T-cell (primary cell): ENCODE measurements at regions not wholly inside any gene's neighbourhood (a gene's known extent, or its start where the extent isn't known, plus 50 kb on each side); places are given as distances from the start of the nearest gene placed in this dataset.
"Not testable (repeated sequence)": the region's sequence is repeated elsewhere in the genome, so short reads cannot be mapped to it uniquely, and the experiment has no call there.

Experiments
- ATAC-seq, 4 experiments: fragments of 200-7000 bp in 3 of 4; fragments of 150-1000 bp in 1 of 4; cut with Tn5 transposase; replicated peaks in 1 of 4; 1 replicate in 3 of 4; 2 replicates in 1 of 4; pipeline ENCODE4 v1.10.0; 2021; ENCODE audit warnings: moderate library complexity in 3 of 4, mild to moderate bottlenecking in 2 of 4, moderate number of reproducible peaks in 1 of 4
- CTCF ChIA-PET, 2 donors: fragments of 300-600 bp; sonication (Branson Sonifier 250); formaldehyde crosslinking; loops; one replicate each; lab custom pipeline; 2022; ENCODE audit warnings: antibody characterized with exemption in 2 of 2; lab: Charles Lee
- POLR2A ChIA-PET, 2 donors: fragments of 300-600 bp; sonication (Branson Sonifier 250); formaldehyde crosslinking; loops; one replicate each; lab custom pipeline; 2022; ENCODE audit warnings: antibody characterized with exemption in 2 of 2; lab: Charles Lee
- DNase-seq, 35 experiments: peaks; one replicate each; pipeline versions ENCODE4 v3.0.0 to v3.0.0-alpha.2; 2013 to 2023
- H3K27ac ChIP-seq: one replicate; pipeline ENCODE4 v1.5.1; 2013; ENCODE audit warnings: low read length
- H3K27me3 ChIP-seq, 2 experiments: replicated peaks in 1 of 2; 1 replicate in 1 of 2; 2 replicates in 1 of 2; pipeline versions ENCODE4 v1.6.1 to v1.7.0; 2013; ENCODE audit warnings: low read length in 1 of 2, mixed read lengths in 1 of 2; ENCODE audit not compliant: control insufficient read depth in 2 of 2, insufficient read depth in 2 of 2; ENCODE audit errors: extremely low read depth in 1 of 2
- H3K36me3 ChIP-seq, 2 donors: 1 replicate in 1 of 2; 2 replicates in 1 of 2; pipeline versions ENCODE4 v1.6.1 to v1.7.0; 2013; ENCODE audit warnings: low read length in 1 of 2; ENCODE audit not compliant: control insufficient read depth in 2 of 2, insufficient read depth in 1 of 2; ENCODE audit errors: extremely low read depth in 1 of 2
- H3K4me1 ChIP-seq, 2 experiments: 1 replicate in 1 of 2; 2 replicates in 1 of 2; pipeline versions ENCODE4 v1.6.1 to v1.7.0; 2013; ENCODE audit warnings: low read length in 2 of 2, mixed read lengths in 1 of 2; ENCODE audit not compliant: insufficient read depth in 2 of 2, control insufficient read depth in 1 of 2; ENCODE audit errors: extremely low read depth in 1 of 2
- H3K4me3 ChIP-seq, 2 donors: 1 replicate in 1 of 2; 2 replicates in 1 of 2; pipeline versions ENCODE4 v1.5.1 to v1.7.0; 2013; ENCODE audit warnings: mild to moderate bottlenecking in 2 of 2, low read length in 1 of 2, moderate library complexity in 1 of 2; ENCODE audit not compliant: control insufficient read depth in 1 of 2; ENCODE audit errors: extremely low read depth in 1 of 2
- H3K9me3 ChIP-seq: 2 replicates; pipeline ENCODE4 v1.7.0; 2013
- H3K27ac Mint-ChIP-seq, 2 donors: one replicate each; pipeline ENCODE4 v1.8.0; 2020 to 2021; ENCODE audit warnings: mild to moderate bottlenecking in 2 of 2, mixed read lengths in 2 of 2
- H3K27me3 Mint-ChIP-seq, 2 donors: one replicate each; pipeline ENCODE4 v1.8.0; 2021 to 2022; ENCODE audit warnings: mixed read lengths in 2 of 2
- H3K36me3 Mint-ChIP-seq: one replicate; pipeline ENCODE4 v1.8.0; 2021; ENCODE audit warnings: mixed read lengths
- H3K4me1 Mint-ChIP-seq, 3 donors: one replicate each; pipeline ENCODE4 v1.8.0; 2020 to 2022; ENCODE audit warnings: mixed read lengths in 3 of 3, mild to moderate bottlenecking in 1 of 3
- H3K4me3 Mint-ChIP-seq, 3 donors: one replicate each; pipeline ENCODE4 v1.8.0; 2020 to 2022; ENCODE audit warnings: mild to moderate bottlenecking in 3 of 3, mixed read lengths in 3 of 3, moderate library complexity in 3 of 3
- H3K9me3 Mint-ChIP-seq, 3 donors: one replicate each; pipeline ENCODE4 v1.8.0; 2020 to 2022; ENCODE audit warnings: mixed read lengths in 3 of 3
- WGBS: methylation state at CpG from one replicate; pipeline ENCODE4 v1.1.5; 2013; ENCODE audit warnings: missing lambda C conversion rate; ENCODE audit not compliant: insufficient coverage; 5-methylcytosine and 5-hydroxymethylcytosine counted together

GRCh38 chr5:30498509-30498908, 695.0 kb upstream of the CDH6 start:
- ATAC-seq, H3K27me3 ChIP-seq, CTCF ChIA-PET, H3K4me3 ChIP-seq, H3K9me3 ChIP-seq, H3K36me3 ChIP-seq, H3K4me1 Mint-ChIP-seq, POLR2A ChIA-PET, H3K36me3 Mint-ChIP-seq, H3K4me1 ChIP-seq, DNase-seq, H3K27ac ChIP-seq, H3K4me3 Mint-ChIP-seq, H3K27ac Mint-ChIP-seq, H3K27me3 Mint-ChIP-seq: not testable (repeated sequence)
- no CpG with 5 or more reads among the region's 3 CpGs for WGBS
- peaks cover 9 to 20% (median 15%) of the 10 kb centered on the region in 3 donors for H3K9me3 Mint-ChIP-seq

DNA sequence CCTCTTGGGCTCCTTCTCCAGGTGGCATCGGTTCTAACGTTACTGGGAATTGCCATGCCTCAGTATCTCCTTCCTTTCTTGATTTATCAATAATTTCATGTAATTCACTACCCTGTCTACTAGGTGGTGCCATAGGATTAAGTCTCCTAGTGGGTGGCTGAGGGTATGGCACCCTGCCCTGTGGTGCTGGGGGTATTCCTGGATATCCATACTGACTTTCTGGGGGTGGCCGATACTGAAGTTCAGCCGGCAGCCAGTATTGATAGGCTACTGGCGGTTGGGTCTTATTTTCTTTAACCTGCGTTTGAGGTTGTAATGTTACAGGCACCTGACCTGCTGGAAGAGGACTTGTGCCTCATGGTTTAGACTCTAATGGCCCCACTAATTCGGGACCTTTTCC, 699.4 kb upstream of the CDH6 start:
- POLR2A ChIA-PET, H3K4me1 ChIP-seq, ATAC-seq, H3K27me3 ChIP-seq, H3K4me3 Mint-ChIP-seq, H3K27ac Mint-ChIP-seq, H3K27ac ChIP-seq, H3K4me3 ChIP-seq, H3K9me3 ChIP-seq, H3K27me3 Mint-ChIP-seq, H3K36me3 ChIP-seq, H3K36me3 Mint-ChIP-seq, CTCF ChIA-PET, DNase-seq, H3K4me1 Mint-ChIP-seq: not testable (repeated sequence)
- WGBS, result 100% methylated on average over 3 of the region's 7 CpGs
- H3K9me3 Mint-ChIP-seq, result peaks cover 11 to 18% (median 13%) of the 10 kb centered on the region in 3 donors

DNA sequence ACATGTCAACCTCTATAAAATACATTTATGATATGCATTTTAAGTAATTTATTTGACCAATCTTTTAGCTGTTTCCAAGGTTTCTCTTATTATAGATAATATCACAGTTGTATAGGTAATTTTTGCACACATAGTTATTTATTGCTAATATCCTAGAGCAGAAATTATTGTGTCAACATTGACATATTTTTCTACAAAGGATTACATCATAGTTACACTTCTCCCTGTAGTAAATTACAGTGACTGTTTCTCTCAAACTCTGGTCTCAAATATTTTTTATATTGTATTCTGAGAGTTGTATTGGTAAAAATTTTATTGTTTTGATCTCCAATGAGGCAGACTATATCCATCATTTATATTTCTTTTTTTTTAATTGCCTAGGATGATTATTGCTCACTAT, 714.4 kb upstream of the CDH6 start:
- no peaks in the 10 kb centered on the region for H3K36me3 Mint-ChIP-seq
- H3K4me3 ChIP-seq, result no peak overlapping the region
- no peak overlapping the region for H3K27ac ChIP-seq
- H3K27me3 Mint-ChIP-seq, result no peaks in the 10 kb centered on the region
- H3K4me1 ChIP-seq, result no peaks in the 10 kb centered on the region
- no peaks in the 10 kb centered on the region for H3K27me3 ChIP-seq
- H3K36me3 ChIP-seq, result no peaks in the 10 kb centered on the region
- CTCF ChIA-PET, result no interaction called here
- ATAC-seq, result no peak
- no peak overlapping the region for H3K4me3 Mint-ChIP-seq
- no peak overlapping the region for H3K27ac Mint-ChIP-seq
- DNase-seq, result no peak
- H3K9me3 Mint-ChIP-seq, result peaks cover 18 to 34% (median 27%) of the 10 kb centered on the region in 3 donors
- POLR2A ChIA-PET, result no interaction called here
- H3K9me3 ChIP-seq, result no peaks in the 10 kb centered on the region
- no peaks in the 10 kb centered on the region for H3K4me1 Mint-ChIP-seq

DNA sequence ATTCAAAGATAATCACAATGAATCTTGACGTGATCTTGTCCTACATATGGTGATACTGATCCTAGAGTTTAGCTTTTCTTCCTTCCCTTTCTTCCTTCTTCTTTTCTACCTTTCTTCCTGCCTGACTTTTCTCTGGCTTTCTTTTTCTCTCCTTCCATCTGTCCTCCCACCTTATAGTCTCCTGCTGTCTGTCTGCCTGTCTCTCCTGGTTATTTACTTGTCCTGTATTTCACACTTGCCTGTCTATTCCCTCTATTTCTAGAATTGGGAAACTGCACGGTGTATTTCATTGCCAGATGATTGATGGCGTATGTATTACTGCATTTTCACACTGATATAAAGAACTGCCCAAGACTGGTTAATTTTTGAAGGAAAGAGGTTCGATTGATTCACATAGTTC, 718.1 kb upstream of the CDH6 start:
- Histone ChIP-seq H3K4me1 (no peaks in the 10 kb centered on the region), H3K27ac (no peak overlapping the region), H3K4me3 (no peak overlapping the region), H3K27me3 (no peaks in the 10 kb centered on the region), H3K9me3 (peaks cover 5% of the 10 kb centered on the region), H3K36me3 (no peaks in the 10 kb centered on the region)
- H3K36me3 Mint-ChIP-seq, result no peaks in the 10 kb centered on the region
- no peak overlapping the region for H3K4me3 Mint-ChIP-seq
- no peak overlapping the region for H3K27ac Mint-ChIP-seq
- no peak for DNase-seq
- no CpG with 5 or more reads among the region's 4 CpGs for WGBS
- H3K4me1 Mint-ChIP-seq, result no peaks in the 10 kb centered on the region
- no peaks in the 10 kb centered on the region for H3K27me3 Mint-ChIP-seq
- CTCF ChIA-PET, result no interaction called here
- peaks cover 13 to 39% (median 27%) of the 10 kb centered on the region in 3 donors for H3K9me3 Mint-ChIP-seq
- no peak for ATAC-seq
- POLR2A ChIA-PET, result no interaction called here

DNA sequence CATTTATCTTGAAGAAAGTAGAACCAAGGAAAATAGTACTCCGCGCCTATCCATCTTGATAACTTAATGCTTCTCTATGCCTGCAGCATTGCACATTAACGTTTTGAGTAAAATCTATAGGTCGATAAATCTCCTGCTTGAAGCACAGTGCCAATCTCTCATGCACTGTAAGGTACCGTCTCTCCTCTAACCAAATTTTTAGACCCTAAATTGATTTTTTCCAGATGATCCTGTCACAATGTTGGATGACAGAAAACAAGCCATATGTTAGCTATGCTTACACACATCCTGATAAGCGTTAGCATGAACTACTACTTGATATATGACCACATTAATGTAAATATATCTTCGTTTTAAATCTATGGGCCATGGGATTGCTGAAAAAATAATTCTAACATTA, 723.8 kb upstream of the CDH6 start:
- Histone ChIP-seq H3K27ac (no peak overlapping the region), H3K9me3 (peaks cover 13% of the 10 kb centered on the region), H3K36me3 (no peaks in the 10 kb centered on the region), H3K4me3 (no peak overlapping the region), H3K27me3 (no peaks in the 10 kb centered on the region), H3K4me1 (no peaks in the 10 kb centered on the region)
- no peak for ATAC-seq
- 83% methylated on average over 3 of the region's 7 CpGs for WGBS
- POLR2A ChIA-PET, result no interaction called here
- no peak for DNase-seq
- Mint-ChIP-seq H3K4me3 (no peak overlapping the region), H3K27me3 (no peaks in the 10 kb centered on the region), H3K36me3 (no peaks in the 10 kb centered on the region), H3K27ac (no peak overlapping the region), H3K9me3 (peaks cover 22 to 35% (median 29%) of the 10 kb centered on the region in 3 donors), H3K4me1 (no peaks in the 10 kb centered on the region)
- CTCF ChIA-PET, result no interaction called here

- Histone ChIP-seq H3K36me3 (no peaks in the 10 kb centered on the region), H3K27me3 (no peaks in the 10 kb centered on the region), H3K27ac (no peak overlapping the region), H3K4me1 (no peaks in the 10 kb centered on the region), H3K9me3 (no peaks in the 10 kb centered on the region), H3K4me3 (no peak overlapping the region)
- no peaks in the 10 kb centered on the region for H3K4me1 Mint-ChIP-seq
- peaks cover 4 to 24% (median 12%) of the 10 kb centered on the region in 3 donors for H3K9me3 Mint-ChIP-seq
- ChIA-PET CTCF (no interaction called here), POLR2A (no interaction called here)
- H3K36me3 Mint-ChIP-seq, result no peaks in the 10 kb centered on the region
- H3K4me3 Mint-ChIP-seq, result no peak overlapping the region
- no peaks in the 10 kb centered on the region for H3K27me3 Mint-ChIP-seq
- H3K27ac Mint-ChIP-seq, result no peak overlapping the region
- DNase-seq (no peak), ATAC-seq (no peak)
These were observed 734.8 kb upstream of the CDH6 start for GRCh38 chr5:30458681-30459080.

DNA sequence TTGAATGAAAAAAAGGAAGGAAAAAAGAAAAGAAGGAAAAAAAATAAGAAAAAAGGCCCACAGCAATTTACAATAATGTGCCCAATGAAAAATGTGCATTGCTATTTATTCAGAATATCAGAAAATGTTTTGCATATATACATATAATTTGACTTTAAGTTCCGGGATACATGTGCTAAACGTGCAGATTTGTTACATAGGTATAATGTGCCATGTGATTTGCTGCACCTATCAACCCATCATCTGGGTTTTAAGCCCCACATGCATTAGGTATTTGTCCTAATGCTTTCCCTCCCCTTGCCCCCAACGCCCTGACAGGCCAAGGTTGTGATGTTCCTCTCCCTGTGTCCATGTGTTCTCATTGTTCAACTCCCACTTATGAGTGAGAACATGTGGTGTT, 738.0 kb upstream of the CDH6 start:
- CTCF ChIA-PET, H3K27ac Mint-ChIP-seq, H3K27me3 ChIP-seq, H3K4me3 Mint-ChIP-seq, H3K4me3 ChIP-seq, H3K36me3 ChIP-seq, H3K4me1 ChIP-seq, ATAC-seq, POLR2A ChIA-PET, H3K27me3 Mint-ChIP-seq, H3K4me1 Mint-ChIP-seq, H3K27ac ChIP-seq, H3K36me3 Mint-ChIP-seq, H3K9me3 ChIP-seq, DNase-seq: not testable (repeated sequence)
- WGBS, result no CpG with 5 or more reads among the region's 3 CpGs
- peaks cover 7 to 26% (median 12%) of the 10 kb centered on the region in 3 donors for H3K9me3 Mint-ChIP-seq
